ENCODE measurements at regions not wholly inside any gene's neighbourhood (a gene's known extent, or its start where the extent isn't known, plus 50 kb on each side); places are given as distances from the start of the nearest gene placed in this dataset.

DNA sequence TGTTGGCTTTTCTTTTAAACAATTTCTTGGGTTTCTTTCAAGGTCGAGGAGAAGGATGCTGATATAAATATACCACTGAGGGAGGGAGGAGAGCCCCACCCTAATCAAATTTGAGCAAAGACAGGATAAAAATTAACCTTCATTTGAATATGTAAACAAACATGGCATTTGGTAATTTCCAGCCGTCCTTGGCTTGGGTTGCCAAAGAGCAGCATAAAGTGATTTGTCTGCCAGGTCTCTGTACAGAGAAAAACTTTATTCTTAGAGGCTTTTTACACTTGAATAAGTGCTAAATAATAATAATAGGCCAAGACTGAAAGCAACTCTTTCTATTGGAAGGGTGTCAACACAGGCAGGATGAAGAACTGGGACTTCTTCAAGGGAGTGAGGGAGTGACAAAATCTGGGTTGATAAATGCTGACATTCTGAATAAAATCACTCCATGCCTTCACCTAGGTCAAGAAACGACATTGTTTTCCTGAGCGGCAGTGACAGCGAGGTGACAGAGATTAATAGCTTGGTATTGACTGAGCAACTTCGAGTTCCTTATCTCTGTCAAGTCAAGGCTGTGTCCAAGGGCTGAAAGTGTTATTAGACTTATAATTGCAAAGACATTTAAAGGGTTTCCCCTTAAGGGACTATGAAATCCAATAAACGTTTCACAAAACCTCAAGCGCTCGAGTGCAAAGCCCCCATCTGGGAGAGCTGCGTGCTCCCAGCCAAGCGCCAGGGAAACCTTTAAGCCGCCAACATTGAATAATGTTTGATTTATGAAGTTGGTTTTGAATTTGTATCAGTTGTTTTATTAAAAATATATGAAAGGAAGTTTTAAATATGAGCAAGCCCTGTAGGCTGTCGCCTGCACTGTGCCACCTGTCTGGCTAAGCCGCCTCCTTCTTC, 269.5 kb upstream of the N4BP1 start:
- H3K4me1 ChIP-seq = no peaks in the 10 kb centered on the region
- H3K36me3 ChIP-seq = no peaks in the 10 kb centered on the region
- H3K9me3 ChIP-seq (replicated peaks) = no peaks in the 10 kb centered on the region
- no peak overlapping the region for H3K4me3 ChIP-seq
- intact Hi-C loops (cut with micrococcal nuclease) = no loop called here
- H3K27ac ChIP-seq (replicated peaks) = no peak overlapping the region
- no peak for TF ChIP-seq CTCF (IDR thresholded peaks at IDR 0.05; ENCODE audit: borderline replicate concordance)
- H3K27me3 ChIP-seq (ENCODE audit: low read depth) = peaks cover 25% of the 10 kb centered on the region
- no peak for DNase-seq

DNA sequence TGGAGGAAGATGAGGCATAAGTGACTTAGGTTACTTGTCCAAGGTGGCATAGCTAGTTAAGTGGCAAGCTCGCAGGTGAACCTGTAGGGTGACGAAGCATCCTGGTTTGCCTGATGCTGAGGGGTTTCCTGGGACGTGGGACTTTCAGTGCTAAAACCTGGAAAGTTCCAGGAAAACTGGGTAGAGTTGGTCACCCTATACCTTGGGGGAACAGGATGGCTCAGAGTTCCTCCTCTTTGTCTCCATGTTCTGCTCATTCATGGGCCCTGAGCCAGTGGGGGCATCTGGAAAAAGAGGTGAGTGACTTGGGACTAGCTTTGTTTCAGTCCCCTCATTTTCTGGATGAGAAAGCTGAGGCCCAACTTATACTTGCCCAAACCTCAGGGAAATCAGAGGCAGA, 268.0 kb upstream of the N4BP1 start:
- no peaks in the 10 kb centered on the region for H3K4me1 ChIP-seq
- no peak for TF ChIP-seq CTCF (IDR thresholded peaks at IDR 0.05; ENCODE audit: borderline replicate concordance)
- intact Hi-C loops (cut with micrococcal nuclease) = no loop called here
- H3K36me3 ChIP-seq = no peaks in the 10 kb centered on the region
- H3K4me3 ChIP-seq = no peak overlapping the region
- peaks cover 25% of the 10 kb centered on the region for H3K27me3 ChIP-seq (ENCODE audit: low read depth)
- no peak for DNase-seq
- no peaks in the 10 kb centered on the region for H3K9me3 ChIP-seq (replicated peaks)
- no peak overlapping the region for H3K27ac ChIP-seq (replicated peaks)

DNA sequence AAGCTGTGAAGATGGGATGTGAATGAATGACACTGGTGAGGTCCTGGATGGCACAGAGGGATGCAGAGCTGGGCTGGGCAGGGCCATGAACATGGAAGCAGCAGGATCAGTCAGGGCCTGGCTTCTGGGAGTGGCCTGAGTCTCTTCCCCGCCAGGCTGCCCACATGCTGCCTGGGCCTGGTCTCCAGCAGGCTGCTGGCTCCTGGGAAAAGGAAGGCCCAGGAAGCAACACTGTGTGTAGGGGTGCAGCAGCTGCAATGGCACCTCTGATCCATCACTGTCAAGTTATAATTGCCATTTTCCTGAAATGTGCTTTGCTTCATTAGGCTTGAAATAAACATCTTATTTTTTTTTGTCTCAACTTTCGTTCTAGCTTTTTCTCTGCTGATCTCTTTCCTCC, 260.2 kb upstream of the N4BP1 start:
- no peak for DNase-seq
- intact Hi-C loops (cut with micrococcal nuclease) = no loop called here

GRCh38 chr16:48865520-48865919, 255.5 kb upstream of the N4BP1 start:
- Histone ChIP-seq H3K4me3 (no peak overlapping the region), H3K36me3 (no peaks in the 10 kb centered on the region), H3K27ac (replicated peaks) (no peak overlapping the region), H3K4me1 (no peaks in the 10 kb centered on the region), H3K27me3 (ENCODE audit: low read depth) (peaks cover 6% of the 10 kb centered on the region), H3K9me3 (replicated peaks) (peaks cover 25% of the 10 kb centered on the region)
- intact Hi-C loops (cut with micrococcal nuclease) = no loop called here
- TF ChIP-seq CTCF (IDR thresholded peaks at IDR 0.05; ENCODE audit: borderline replicate concordance) = no peak
- DNase-seq = no peak

More for the DNA sequence above, 260.2 kb upstream of the N4BP1 start:
- no peak for TF ChIP-seq CTCF (IDR thresholded peaks at IDR 0.05; ENCODE audit: borderline replicate concordance)
- H3K27ac ChIP-seq (replicated peaks) = no peak overlapping the region
- H3K9me3 ChIP-seq (replicated peaks) = peaks cover 7% of the 10 kb centered on the region
- H3K4me1 ChIP-seq = no peaks in the 10 kb centered on the region
- H3K27me3 ChIP-seq (ENCODE audit: low read depth) = no peaks in the 10 kb centered on the region
- H3K36me3 ChIP-seq = no peaks in the 10 kb centered on the region
- no peak overlapping the region for H3K4me3 ChIP-seq

GRCh38 chr16:48864055-48864454, 254.1 kb upstream of the N4BP1 start:
- Histone ChIP-seq H3K9me3 (replicated peaks) (peaks cover 26% of the 10 kb centered on the region), H3K27me3 (ENCODE audit: low read depth) (peaks cover 7% of the 10 kb centered on the region), H3K4me3 (no peak overlapping the region), H3K27ac (replicated peaks) (no peak overlapping the region), H3K4me1 (no peaks in the 10 kb centered on the region), H3K36me3 (no peaks in the 10 kb centered on the region)
- TF ChIP-seq CTCF (IDR thresholded peaks at IDR 0.05; ENCODE audit: borderline replicate concordance) = no peak
- intact Hi-C loops (cut with micrococcal nuclease) = no loop called here
- DNase-seq = no peak

Data from left ventricle myocardium inferior (tissue), 1 donor.